ENCODE measurements at regions not wholly inside any gene's neighbourhood (a gene's known extent, or its start where the extent isn't known, plus 50 kb on each side); places are given as distances from the start of the nearest gene placed in this dataset.

DNA sequence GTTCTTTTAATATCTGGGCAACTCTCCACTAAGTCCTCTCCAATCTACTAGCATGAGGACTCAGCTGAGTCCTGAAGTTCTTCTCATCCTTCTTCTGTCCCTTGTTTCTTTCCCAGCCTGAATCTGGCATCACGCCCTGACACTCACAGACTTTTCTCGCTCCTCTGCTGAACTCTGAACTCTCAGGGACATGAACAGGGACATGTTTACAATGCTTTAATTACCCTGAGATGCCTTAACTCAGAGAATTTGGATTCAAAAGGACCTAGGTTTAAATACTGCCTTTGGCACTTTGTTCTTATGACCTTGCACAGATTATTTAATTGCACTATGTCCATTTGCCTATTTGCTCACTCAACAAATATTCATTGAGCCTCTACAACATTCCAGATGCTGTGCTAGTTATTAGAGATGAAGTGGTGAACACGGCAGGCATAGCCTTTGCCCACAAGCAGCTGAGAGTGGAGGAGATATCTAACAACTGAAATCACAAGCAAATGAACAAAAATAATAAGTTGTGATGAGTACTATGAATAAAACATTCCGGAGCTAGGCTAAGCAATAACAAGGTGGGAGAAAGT lies 106.0 kb downstream of the ADRB2 start:
- TF ChIP-seq JUN (IDR thresholded peaks at IDR 0.05) = no peak
- no peak for TF ChIP-seq EP300 (IDR thresholded peaks at IDR 0.05)
- TF ChIP-seq RAD21 (conservative IDR thresholded peaks at IDR 0.05 in 1 of 2, IDR thresholded peaks at IDR 0.05 in 1 of 2) = no peak
- TF ChIP-seq, protein P1, sequence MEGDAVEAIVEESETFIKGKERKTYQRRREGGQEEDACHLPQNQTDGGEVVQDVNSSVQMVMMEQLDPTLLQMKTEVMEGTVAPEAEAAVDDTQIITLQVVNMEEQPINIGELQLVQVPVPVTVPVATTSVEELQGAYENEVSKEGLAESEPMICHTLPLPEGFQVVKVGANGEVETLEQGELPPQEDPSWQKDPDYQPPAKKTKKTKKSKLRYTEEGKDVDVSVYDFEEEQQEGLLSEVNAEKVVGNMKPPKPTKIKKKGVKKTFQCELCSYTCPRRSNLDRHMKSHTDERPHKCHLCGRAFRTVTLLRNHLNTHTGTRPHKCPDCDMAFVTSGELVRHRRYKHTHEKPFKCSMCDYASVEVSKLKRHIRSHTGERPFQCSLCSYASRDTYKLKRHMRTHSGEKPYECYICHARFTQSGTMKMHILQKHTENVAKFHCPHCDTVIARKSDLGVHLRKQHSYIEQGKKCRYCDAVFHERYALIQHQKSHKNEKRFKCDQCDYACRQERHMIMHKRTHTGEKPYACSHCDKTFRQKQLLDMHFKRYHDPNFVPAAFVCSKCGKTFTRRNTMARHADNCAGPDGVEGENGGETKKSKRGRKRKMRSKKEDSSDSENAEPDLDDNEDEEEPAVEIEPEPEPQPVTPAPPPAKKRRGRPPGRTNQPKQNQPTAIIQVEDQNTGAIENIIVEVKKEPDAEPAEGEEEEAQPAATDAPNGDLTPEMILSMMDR (IDR thresholded peaks at IDR 0.05) = no peak
- TF ChIP-seq, protein P2, sequence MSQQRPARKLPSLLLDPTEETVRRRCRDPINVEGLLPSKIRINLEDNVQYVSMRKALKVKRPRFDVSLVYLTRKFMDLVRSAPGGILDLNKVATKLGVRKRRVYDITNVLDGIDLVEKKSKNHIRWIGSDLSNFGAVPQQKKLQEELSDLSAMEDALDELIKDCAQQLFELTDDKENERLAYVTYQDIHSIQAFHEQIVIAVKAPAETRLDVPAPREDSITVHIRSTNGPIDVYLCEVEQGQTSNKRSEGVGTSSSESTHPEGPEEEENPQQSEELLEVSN (IDR thresholded peaks at IDR 0.05; ENCODE audit: borderline replicate concordance, low read depth) = no peak
- TF ChIP-seq POLR2AphosphoS2 (conservative IDR thresholded peaks at IDR 0.05; ENCODE audit: low read length) = no peak
- TF ChIP-seq CEBPB (IDR thresholded peaks at IDR 0.05) = no peak
- TF ChIP-seq POLR2A (IDR thresholded peaks at IDR 0.05; ENCODE audit: low read length) = no peak

Data from A549 (cell line).